Breast epithelium (tissue), 4 donors: ENCODE measurements at regions not wholly inside any gene's neighbourhood (a gene's known extent, or its start where the extent isn't known, plus 50 kb on each side); places are given as distances from the start of the nearest gene placed in this dataset.

ENCODE experiments used
- DNase-seq, 2 donors: peaks; one replicate each; pipeline ENCODE4 v3.0.0-alpha.2; 2019; ENCODE audit warnings: low spot score in 2 of 2
- H3K27ac ChIP-seq, 2 donors: fragments of 200-600 bp; sonication (generic) in 1 of 2; one replicate each; pipeline ENCODE4 v1.5.1; 2016 to 2019; ENCODE audit warnings: mild to moderate bottlenecking in 1 of 2
- H3K27me3 ChIP-seq, 2 donors: fragments of 200-600 bp; sonication (generic) in 1 of 2; one replicate each; pipeline versions ENCODE4 v1.5.1 to v1.6.0; 2017 to 2019; ENCODE audit warnings: control low read depth in 1 of 2, mild to moderate bottlenecking in 1 of 2
- H3K36me3 ChIP-seq: fragments of 200-600 bp; one replicate; pipeline ENCODE4 v1.5.1; 2019
- H3K4me1 ChIP-seq, 2 donors: fragments of 200-600 bp; sonication (generic); one replicate each; pipeline ENCODE4 v1.5.1; 2016 to 2019; ENCODE audit warnings: control low read depth in 1 of 2
- H3K4me3 ChIP-seq, 3 donors: fragments of 200-600 bp; sonication (generic); 1 replicate in 2 of 3; 2 replicates in 1 of 3; pipeline ENCODE4 v1.5.1; 2016 to 2019; ENCODE audit warnings: mild to moderate bottlenecking in 3 of 3, moderate library complexity in 2 of 3
- H3K9me3 ChIP-seq, 2 donors: fragments of 200-600 bp; sonication (generic) in 1 of 2; one replicate each; pipeline ENCODE4 v1.5.1; 2016 to 2019; ENCODE audit warnings: control low read depth in 1 of 2
- CTCF ChIP-seq, 3 donors: fragments of 450-650 bp; IDR thresholded peaks; one replicate each; pipeline ENCODE4 v1.5.1; 2016 to 2017; ENCODE audit warnings: antibody characterized with exemption in 3 of 3, mild to moderate bottlenecking in 3 of 3, moderate library complexity in 3 of 3
- POLR2A ChIP-seq: fragments of 450-650 bp; IDR thresholded peaks from one replicate; pipeline ENCODE4 v1.6.1; 2016; ENCODE audit warnings: antibody characterized with exemption, mild to moderate bottlenecking, moderate library complexity
- POLR2AphosphoS5 ChIP-seq, 3 donors: sonication (generic); formaldehyde crosslinking; IDR thresholded peaks; one replicate each; pipeline ENCODE4 v1.6.1; 2017; ENCODE audit warnings: antibody characterized with exemption in 3 of 3
- intact Hi-C: fragments of 100-400 bp; cut with DNase I; formaldehyde crosslinking; loops from one replicate; pipeline ENCODE4 v1.15.1; 2023; ENCODE audit warnings: low total_unique reads

- no peak for TF ChIP-seq CTCF (IDR thresholded peaks at IDR 0.05)
- TF ChIP-seq POLR2A: no peak
- TF ChIP-seq POLR2AphosphoS5 (IDR thresholded peaks at IDR 0.05): no peak
- no peak overlapping the region for H3K4me3 ChIP-seq
- intact Hi-C loops: no loop called here
These were observed 400.8 kb downstream of the CDH26 start for GRCh38 chr20:60359010-60359409.

GRCh38 chr20:60361761-60362395 is 403.7 kb downstream of the CDH26 start:
- intact Hi-C loops: no loop called here

More at GRCh38 chr20:60359010-60359409, 400.8 kb downstream of the CDH26 start:
- Histone ChIP-seq H3K36me3 (no peaks in the 10 kb centered on the region), H3K27me3 (no peaks in the 10 kb centered on the region), H3K27ac (no peak overlapping the region), H3K9me3 (no peaks in the 10 kb centered on the region), H3K4me1 (no peaks in the 10 kb centered on the region)
- DNase-seq: no peak

GRCh38 chr20:60362531-60362930 is 404.3 kb downstream of the CDH26 start:
- intact Hi-C loops: no loop called here
- no peak overlapping the region for H3K4me3 ChIP-seq
- H3K36me3 ChIP-seq: no peaks in the 10 kb centered on the region
- H3K4me1 ChIP-seq: no peaks in the 10 kb centered on the region
- no peak for DNase-seq
- H3K27me3 ChIP-seq: no peaks in the 10 kb centered on the region
- H3K9me3 ChIP-seq: no peaks in the 10 kb centered on the region
- no peak overlapping the region for H3K27ac ChIP-seq
- TF ChIP-seq POLR2A (no peak), CTCF (IDR thresholded peaks at IDR 0.05) (no peak), POLR2AphosphoS5 (IDR thresholded peaks at IDR 0.05) (no peak)

More at GRCh38 chr20:60361761-60362395, 403.7 kb downstream of the CDH26 start:
- no peak overlapping the region for H3K27ac ChIP-seq
- TF ChIP-seq POLR2AphosphoS5 (IDR thresholded peaks at IDR 0.05): no peak
- TF ChIP-seq CTCF (IDR thresholded peaks at IDR 0.05): no peak
- TF ChIP-seq POLR2A: no peak
- no peak overlapping the region for H3K4me3 ChIP-seq
- H3K27me3 ChIP-seq: no peaks in the 10 kb centered on the region
- H3K36me3 ChIP-seq: no peaks in the 10 kb centered on the region
- H3K4me1 ChIP-seq: no peaks in the 10 kb centered on the region
- DNase-seq: no peak
- H3K9me3 ChIP-seq: no peaks in the 10 kb centered on the region

GRCh38 chr20:60363698-60364097 is 405.5 kb downstream of the CDH26 start:
- H3K4me1 ChIP-seq: no peaks in the 10 kb centered on the region
- TF ChIP-seq POLR2AphosphoS5 (IDR thresholded peaks at IDR 0.05) (no peak), CTCF (IDR thresholded peaks at IDR 0.05) (no peak), POLR2A (no peak)
- intact Hi-C loops: no loop called here
- no peaks in the 10 kb centered on the region for H3K36me3 ChIP-seq
- H3K4me3 ChIP-seq: no peak overlapping the region
- H3K9me3 ChIP-seq: peaks cover 0 to 1% of the 10 kb centered on the region in 2 donors
- H3K27me3 ChIP-seq: no peaks in the 10 kb centered on the region
- no peak overlapping the region for H3K27ac ChIP-seq
- no peak for DNase-seq

GRCh38 chr20:60365064-60365666 is 406.9 kb downstream of the CDH26 start:
- no peak overlapping the region for H3K27ac ChIP-seq
- H3K36me3 ChIP-seq: no peaks in the 10 kb centered on the region
- no peak for DNase-seq
- TF ChIP-seq CTCF (IDR thresholded peaks at IDR 0.05): no peak
- no peak for TF ChIP-seq POLR2A
- no peak for TF ChIP-seq POLR2AphosphoS5 (IDR thresholded peaks at IDR 0.05)
- no peak overlapping the region for H3K4me3 ChIP-seq
- H3K9me3 ChIP-seq: peaks cover 0 to 4% of the 10 kb centered on the region in 2 donors
- no peaks in the 10 kb centered on the region for H3K27me3 ChIP-seq
- no peaks in the 10 kb centered on the region for H3K4me1 ChIP-seq
- intact Hi-C loops: no loop called here
